ENCODE measurements at regions not wholly inside any gene's neighbourhood (a gene's known extent, or its start where the extent isn't known, plus 50 kb on each side); places are given as distances from the start of the nearest gene placed in this dataset.

DNA sequence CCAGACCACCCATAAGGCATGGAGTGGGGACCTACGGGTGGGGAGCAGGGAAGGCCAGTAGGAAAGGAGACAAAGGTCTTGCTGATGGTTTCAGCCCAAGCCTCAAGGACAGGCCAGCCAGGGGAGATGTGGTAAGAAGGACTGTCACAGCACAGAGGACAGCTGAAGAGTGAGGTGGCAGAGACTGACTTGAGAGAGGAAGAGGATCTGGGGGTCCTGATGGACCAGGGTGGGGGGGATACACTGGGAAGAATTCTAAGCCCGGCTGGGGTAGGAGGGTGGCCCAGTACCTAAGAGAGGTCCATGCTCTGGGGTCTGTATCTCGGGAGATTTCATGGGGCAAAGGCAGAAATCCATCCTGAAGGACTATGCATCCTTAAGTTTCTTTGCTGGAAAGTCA is 66.1 kb upstream of the THY1 start:
- DNase-seq = no peak

DNA sequence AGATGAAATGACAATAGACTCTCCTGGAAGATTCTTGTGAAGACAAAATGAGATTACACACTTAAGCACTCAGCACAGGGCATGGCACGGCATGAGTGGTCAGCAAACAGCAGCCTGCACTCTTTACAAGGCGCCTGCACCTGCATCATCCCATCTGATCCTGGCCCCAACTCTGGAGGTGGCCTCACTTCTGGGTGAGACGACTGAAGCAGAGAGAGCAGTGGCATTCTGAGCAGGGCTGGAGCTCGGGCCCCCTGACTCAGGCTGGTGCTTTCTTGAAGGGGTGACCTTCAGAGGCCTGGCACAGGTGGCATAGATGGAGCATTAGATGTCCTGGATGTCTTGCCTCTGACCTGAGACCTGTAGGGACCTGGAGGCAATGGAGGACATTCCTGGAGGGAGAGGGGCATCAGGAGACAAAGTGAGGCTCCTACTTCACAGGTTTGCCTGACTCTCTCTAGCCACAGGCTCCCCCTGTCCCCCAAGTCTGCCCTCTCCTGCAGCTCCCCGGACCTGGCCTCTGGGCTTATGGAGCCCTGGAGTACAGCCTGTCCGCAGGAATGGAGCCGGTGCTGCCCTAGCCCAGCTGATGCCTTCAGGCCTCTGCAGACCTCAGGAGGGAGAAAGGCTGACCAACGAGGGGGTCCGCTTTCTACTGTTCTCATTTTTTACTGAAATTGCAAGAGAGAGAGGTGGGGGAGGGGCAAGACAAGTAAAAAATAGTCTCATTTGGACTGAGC is 65.5 kb upstream of the THY1 start:
- DNase-seq = no peak

DNA sequence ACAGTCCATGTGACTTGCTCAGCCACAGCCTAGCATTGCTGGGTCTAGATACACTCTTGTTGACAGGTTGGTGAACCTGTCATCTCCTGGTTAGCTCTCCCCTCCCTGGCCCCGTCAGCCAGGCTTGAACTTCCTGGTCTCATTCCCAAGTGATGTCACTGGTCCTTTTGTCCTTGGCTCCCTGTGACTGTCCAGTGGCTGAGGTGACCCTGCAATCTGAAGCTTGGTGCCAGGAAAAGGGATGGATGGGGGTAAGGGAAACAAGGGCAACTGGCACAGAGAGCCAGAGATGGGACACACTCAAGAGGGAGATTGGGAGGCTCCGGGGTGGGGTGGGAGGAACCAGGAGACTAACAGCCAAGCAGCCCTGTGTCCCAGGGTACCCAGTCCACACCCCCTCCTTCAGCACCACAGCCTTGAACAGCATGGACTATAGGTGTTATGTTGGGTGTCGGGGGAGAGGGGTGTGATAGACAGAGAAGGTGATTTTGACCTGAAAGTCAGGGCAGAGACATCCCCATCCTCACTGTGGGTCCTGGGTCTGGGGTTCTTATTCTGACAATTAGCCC is 63.8 kb upstream of the THY1 start:
- no peak for DNase-seq

DNA sequence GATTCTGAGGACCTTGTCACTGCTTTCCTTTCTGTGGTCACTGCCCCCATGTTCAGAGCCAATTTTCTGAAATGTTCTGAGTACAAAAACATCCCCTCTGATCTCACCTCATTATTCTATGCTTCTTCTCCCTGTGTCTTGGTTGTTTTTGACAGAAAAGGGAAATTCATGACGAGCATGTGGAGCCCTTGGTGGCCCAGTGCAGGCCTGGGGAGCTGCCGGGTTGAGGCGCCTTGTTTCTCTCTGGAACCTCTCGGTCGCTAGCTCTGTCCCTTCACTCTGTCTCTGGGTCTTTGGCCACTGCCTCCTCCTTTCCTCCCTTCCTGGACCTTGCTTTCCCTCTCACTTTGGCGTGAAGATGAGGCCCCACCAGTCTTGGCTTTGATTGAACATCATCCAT is 63.0 kb upstream of the THY1 start:
- DNase-seq = no peak

DNA sequence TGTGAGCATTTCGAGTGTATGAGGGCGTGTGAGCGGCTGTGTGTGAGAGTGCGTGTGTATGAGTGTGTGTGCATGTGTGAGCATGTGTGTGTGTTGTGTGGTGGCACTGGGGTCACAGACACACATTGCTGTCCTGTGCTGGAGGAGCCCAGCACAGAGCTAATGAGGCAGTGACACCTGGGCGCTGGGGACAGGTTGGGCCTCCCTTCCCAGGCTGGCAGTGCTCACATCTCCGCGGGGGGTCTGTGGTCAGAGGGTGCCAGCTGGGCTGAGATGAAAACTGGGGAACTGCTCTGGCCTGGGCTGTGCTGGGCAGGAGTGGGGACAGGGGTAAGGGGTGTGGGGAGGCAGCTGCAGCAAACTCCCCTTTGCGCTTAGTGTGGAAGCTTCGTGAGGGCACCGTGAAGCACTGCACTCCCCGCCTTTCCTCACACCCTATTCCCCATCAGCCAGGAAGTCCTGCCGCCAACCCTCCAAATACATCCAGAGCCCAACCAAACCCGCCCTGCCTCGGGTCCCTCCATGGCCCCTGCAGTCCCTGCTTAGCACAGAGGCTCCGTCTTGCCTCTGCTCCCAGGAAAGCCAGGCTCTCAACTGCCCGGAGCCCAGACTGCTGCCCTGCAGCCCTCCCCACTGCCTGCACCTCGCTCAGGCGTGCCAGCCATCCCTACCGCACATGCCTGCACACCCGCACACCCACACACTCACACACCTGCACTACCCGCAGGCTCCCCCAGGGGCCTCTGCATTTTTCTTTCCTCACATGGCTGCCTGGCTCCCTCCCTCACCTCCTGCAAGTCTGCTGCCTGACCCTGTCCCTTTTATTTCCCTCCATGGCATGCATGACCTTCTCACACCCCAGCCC is 62.0 kb upstream of the THY1 start:
- DNase-seq = no peak

DNA sequence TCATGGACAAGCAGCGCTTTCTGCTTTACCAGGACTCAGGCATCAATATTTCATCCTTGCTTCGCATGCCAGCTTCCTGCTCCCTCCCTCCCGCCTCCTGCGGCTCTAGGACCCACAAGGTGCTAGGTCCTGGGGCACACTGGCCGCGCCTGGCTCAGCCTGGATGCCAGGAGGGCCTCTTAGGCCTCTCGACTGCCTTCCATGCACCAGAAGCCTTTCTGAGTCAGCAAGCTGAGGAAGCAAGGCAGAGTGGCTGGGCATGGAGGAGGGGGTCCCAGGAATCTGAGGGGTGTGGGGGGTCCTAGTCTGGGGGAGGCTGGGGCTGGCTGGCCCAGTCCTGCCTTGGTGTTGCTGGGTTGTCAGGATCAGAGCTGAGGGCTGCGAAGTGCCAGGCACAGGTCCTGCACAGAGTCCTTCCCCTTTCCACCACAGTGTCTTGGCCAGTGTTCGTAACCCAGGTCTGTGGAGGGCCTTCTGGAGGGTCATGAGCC is 61.0 kb upstream of the THY1 start:
- DNase-seq = no peak

DNA sequence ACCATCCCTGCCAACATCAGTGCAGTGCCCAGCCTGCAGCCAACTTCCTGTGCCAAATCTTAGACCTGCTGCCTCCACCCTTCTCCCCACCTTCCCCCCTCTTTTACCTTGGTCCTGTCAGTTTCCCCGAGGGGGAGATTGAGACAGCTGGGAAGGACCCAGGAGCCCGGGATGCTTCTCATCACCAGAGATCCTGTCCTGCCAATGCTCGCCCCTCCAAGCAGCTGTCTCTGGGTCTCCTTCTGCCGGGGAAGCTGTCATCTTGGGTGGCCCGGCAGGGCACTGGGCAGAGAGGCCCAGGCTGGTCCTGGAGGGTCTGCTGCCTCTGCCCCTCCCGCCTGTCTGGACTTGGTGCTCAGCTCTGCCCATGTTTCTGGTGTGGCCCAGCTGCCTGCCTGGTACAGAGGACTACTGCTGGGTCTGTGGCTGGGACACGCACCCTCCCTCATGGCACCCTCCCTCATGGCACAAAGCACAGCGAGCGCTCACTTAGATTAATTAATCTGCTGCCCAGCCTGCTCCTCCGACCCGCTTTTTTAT is 60.4 kb upstream of the THY1 start:
- DNase-seq = no peak

DNA sequence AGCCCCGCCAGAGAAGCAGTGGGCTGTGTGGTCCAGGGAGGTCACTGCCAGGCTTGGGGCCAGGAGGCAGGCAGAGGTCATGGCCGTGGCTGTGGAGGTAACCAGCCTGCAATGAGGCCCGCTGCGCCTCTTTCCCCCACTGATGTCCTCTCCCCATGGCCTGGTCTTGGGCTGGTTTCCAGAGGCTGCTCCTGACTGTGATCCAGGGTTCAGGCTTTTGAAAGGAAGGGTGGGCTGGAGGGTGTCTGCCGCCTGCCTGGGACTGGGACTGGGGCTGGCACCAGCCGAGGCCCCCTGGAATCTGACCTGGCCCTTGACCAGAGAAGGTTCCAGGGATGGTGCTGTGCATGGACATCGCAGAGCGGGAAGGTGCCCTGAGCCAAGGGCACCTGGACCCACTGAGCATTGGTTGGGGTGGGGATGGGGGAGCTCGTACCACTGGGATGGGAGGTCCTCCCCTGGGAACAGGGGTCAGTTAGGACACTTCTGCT is 59.6 kb upstream of the THY1 start:
- no peak for DNase-seq

DNA sequence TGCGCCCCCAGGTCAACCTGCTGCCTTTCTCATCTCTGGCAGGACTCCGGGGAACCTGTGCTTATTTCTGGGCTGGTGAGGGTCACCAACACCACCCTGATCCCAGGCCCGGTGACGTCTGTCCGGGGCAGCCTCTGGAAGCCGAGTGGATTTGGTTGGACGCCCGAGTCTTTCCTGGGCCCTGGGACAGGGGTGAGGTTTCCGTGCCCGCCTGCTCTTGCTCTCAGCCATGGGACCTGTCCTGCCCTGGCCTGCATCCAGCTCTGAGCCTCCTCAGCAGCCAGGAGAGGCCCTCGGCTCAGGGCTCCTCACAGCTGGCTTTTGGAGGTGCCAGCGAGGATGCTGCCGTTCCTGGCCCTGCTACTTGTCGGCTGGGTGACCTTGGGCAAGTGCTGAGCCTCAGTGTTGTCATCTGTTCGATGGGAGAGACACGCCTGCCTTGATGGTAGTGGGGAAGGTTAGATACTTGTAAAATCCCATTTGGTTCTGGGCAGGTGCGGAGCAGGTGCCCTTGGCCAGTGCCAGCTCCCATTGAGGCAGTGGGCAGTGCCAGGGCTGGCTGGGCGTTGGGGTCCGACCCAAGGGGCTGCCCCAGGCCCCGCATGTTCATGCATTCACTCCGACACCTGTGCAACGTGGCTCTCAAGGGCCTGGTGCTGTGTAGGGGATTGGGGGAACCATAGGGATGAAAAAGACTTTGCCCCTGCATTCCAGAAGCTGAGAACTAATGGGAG is 58.9 kb upstream of the THY1 start:
- DNase-seq = no peak

DNA sequence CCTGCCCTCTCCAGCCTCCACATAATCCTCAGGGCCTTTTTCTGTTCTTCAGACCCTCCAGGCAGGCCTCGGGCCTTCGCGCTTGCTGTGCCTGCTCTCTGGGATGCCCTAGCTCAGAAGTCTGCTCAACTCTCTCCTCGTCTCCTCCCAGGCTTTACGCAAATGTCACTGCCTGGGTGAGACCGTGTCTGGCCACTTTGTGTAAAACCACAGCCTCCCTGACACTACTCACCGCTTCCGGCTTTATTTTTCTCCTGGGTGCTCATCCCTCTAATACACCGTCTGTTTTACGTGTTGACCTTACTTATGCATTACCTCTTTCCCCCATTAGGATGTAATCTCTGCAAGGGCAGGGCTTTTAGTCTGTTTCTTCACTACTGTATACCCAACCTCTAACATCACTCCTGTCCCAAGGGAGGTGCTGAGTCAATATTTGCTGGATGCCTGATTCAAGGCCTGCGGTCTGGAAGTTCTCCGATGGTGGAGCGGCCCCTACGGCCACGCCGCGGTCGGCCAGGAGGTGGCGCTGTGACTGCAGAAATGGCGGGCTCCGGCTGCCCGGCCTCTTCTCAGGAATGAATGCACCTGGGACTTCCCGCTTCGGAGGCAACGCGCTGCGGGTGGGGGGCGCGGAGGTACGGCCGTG is 58.2 kb upstream of the THY1 start:
- DNase-seq = no peak

DNA sequence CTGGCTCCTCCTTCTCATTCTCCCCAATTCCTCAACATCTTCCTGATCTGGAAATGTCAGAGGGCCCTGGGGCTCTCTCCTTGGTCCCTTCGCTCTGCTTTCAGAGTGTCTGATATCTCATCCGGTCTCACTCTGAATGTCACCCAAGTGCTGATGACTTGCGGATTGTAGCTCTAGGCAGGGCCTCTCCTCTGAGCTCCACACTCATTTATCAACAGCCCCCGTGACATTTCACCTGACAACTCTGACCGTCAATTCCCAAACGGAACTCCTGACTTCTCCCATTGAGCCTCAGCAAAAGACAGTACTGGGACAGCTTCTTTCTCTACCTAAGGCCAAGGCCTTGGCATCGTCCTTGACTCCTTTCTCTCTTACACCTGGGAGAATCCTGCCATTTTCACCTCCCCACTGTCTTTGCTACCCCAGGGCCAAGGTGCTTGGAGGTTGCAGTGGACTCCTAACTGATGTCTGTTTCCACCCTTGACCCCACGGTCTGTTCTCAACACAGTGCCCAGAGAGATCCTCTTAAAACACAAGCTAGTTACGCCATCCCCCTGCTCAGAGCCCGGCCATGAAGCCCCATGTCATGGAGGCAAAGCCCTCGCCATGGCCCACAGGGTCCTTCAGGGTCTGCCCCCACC is 57.5 kb upstream of the THY1 start:
- no peak for DNase-seq

DNA sequence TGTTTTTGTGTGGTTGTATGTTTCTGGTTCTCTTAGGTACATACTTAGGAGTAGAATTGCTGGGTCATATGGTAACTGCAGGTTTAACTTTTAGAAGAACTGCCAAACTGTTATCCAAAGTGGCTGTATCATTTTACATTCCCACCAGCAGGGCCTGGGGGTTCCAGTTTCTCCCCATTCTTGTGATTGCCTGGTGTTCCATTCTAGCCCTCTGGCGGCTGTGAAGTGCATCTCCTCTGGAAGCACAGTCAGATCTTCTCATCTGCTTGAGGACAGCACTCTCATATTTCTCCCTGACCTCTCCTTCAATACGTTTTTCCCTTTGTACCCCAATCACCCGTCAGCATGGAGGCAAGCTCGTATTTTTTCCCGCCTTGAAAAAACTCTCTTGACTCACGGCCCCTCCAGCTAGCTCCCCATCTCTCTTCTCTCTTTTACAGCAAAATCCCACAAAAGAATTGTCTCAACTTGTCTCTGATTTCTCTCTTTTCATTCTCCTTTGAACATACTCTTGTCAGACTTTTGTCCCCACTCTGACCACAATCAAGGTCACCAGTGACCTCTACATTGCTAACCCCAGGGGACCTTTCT is 56.8 kb upstream of the THY1 start:
- no peak for DNase-seq

DNA sequence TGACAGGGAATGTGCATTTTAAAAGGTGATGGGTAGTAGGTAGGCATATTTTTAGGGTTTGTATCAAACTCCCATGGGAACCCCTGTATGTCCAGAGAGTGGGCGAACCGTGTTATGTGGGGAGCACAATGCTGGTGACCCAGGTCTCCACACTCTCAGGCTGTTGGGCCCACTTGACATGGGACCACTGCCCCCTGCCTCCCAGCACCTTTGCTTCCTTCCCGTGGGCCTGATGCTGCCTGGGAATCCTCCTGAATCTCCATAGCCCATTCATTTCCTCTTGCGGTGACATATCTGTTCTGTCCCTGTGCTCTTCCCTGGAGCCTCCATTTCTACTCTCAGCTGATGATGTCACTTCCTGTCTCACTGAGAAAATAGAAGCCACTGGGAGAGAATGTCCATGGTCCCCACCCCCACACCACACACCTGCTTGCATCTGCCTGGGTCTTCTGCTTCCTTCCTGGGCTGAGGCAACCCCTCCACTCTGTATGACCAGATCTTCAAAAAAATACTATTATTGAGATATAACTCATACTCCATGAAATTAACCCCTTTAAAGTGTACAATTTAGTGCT is 55.8 kb upstream of the THY1 start:
- no peak for DNase-seq

DNA sequence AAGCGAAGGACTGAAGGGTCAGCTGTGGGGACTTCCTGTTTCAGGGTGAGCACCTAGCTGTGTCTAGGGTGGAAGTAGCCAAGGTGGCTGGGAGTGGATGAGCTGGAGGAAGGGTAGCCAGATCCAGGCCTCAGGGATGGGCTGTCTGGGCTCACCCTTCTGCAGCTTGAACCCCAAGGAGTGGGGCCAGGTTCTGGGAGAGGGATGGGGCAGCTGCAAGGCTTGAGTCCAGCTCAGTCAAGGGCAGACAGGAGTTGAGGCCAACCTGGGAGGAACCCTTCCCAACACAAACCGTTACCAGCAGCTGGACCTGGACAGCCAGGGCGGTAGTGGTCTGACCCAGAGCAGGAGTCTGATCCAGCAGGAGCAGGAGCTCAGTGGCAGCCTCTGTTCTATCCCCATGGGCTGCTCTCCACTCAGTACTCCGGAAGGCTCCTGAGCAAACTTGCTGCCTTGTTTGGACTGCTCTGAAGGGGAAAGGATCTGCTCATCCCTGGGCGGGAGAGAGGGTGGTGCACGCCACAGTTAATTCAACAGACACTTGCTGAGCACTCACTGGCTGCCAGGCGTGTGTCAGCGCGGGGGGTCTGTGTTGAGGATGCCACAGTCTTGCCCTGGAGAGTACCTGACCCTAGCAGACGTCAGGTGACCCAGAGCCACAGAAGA is 53.8 kb upstream of the THY1 start:
- DNase-seq = no peak

DNA sequence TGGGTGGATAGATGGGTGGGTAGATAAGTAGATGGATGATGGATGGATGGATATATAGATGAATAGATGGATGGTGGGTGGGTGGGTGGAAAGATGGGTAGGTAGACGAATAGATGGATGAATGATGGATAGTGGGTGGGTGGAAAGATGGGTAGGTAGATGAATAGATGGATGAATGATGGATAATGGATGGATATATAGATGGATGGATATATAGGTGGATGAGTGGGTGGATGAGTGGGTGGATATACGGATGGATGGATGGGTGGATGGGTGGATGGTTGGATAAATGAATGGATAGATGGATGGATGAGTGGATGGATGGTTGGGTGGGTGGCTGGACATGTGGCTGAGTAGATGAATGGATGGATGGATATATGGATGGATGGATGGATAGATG is 53.1 kb upstream of the THY1 start:
- DNase-seq = no peak

DNA sequence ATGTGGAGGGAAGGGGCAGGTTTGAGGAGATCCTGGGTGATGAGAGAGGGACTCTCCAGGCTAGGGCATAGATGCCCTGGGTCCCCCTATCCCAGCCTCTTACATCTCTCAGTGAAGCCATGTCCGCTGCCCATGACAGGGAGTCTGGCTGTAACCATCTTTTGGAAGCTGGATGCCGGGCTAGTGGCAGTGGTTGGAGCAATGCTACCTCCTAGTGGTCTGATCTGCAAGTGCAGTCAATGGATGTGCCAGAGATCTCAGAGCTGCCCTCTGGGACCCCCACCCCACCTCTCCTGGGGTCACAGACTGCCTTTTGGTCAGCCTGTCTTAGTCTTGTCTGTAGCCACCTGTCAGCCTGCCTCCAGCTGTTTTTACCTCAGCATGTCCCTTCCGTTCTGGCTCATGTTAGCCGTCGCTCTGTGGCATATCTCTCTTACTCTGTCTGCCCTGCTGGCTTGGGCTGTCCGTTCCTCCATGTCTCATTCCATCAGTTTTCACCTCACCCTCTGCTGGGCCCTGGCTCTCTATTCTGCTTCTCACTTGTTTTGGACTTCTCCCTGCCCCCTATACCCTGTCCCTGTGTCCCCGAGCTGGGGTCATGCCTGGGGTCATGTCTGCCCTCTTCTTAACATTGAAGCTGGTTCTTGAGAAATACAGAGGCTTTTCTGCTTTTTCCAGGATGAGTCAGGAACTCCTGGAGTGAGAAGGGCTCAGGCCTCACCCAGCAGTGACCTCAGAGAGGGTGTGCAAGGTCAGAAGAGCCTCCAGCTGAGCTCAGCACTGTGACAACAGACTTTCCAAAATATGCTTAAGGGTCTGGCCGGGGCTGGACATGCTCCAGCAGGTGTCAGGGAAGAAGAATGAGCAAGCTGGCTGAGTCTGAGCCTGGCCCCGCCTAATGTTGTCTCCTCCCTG is 52.0 kb upstream of the THY1 start:
- DNase-seq = no peak

DNA sequence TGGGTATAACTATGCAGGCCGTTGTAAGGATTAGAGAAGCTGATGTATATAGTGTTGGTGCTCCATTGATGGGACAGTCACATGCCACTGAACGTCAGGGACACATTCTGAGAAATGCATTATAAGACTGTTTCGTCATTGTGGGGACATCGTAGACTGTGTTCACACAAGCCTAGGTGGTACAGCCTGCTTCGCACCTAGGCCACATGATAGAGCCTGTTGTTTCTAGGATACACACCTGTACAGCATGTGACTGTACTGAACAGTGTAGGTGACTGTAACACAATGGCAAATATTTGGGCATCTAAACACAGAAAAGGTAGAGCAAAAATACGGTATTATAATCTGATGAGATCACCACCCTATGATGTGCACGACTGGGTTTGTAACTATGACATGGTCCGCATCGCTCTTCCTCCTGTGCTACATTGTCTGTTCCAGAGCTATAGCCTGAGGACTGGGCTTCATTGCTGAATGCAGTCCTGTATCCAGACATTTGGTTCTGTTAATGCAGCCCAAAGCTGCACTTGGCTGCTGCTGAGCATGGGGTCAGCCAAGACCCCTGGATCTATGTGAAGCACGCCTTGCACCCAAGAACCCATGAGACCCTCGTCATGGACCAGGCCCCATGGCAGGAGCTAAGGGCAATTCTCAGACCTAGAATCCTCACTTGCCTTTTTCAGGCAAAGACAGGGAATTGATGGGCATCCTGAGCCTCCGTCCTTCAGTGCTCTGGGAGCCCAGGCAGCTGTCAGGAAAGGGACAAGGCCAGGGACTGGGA is 51.1 kb upstream of the THY1 start:
- no peak for DNase-seq

DNA sequence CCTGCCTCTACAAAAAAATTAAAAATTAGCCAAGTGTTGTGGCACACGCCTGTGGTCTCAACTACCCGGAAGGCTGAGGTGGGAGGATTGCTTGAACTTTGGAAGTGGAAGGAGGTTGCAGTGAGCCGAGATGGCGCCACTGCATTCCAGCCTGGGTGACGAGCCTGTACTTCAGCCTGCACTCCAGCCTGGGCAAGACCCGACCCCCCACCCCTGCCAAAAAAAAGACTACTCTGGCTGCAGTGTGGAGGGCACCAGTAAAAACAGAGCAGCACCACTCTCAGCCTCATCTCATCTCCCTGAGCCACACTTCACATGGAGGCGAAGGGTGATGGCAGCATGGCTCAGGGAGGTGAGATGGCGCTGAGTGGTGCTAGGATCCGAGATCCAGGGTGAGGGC is 50.3 kb upstream of the THY1 start:
- DNase-seq = no peak

DNA sequence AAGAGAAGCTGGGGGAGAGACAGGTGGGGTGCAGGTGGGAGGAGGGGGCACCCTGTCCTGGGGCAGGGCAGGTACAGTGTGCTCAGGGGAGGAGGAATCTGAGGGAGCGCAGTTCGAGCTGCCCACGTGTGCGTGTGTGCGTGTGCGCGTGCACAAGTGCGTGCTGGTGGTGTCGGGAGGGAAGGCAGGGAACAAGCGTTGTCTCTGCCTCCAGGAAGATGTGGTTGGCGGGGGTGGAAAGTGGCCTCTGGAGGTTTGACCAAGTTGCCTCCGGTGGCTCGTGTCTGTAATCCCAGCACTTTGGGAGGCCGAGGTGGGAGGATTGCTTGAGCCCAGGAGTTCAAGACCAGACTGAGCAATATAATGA is 49.9 kb upstream of the THY1 start:
- DNase-seq = no peak

Data from SIG-M5 (cell line).